ENCODE measurements at regions not wholly inside any gene's neighbourhood (a gene's known extent, or its start where the extent isn't known, plus 50 kb on each side); places are given as distances from the start of the nearest gene placed in this dataset.

DNA sequence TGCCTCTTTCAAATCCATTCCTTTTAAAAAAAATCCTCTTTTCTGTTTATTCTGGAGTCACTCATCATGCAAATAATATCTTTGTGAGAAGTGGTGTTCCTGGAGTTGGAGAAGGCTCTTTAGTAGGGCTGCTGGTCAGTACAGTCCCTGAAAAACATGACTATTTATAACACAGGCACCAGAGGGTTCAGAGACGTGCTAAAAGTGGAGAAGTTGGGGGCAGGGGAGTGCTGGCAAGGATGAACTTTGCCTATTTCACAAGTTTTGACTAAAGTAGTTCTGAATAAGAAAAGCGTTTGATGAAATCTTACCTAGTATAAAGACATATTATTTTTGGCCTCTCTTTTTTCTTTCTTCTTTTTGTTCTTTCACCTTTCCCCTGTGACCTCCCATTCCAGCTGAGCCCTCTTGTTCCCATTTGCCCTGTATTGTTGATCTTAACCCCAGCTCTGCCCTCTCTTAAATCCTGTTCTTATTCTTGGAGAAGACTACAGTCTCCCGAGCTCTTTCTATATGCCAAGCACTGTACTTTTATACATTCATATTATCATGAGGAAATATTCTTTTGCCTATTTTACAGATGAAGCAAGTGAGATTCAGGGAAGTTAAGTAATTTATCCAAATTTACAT is 129.1 kb downstream of the TM9SF2 start:
- no peak overlapping the region for H2AFZ ChIP-seq (ENCODE audit: low read depth, low read length)
- no peak overlapping the region for H3K4me3 ChIP-seq (ENCODE audit: low read length)
- no peaks in the 10 kb centered on the region for H3K36me3 ChIP-seq (replicated peaks; ENCODE audit: low read depth, low read length)
- peaks cover 9% of the 10 kb centered on the region; the same call in 1 of the 2 replicates for H3K79me2 ChIP-seq (ENCODE audit: low read length)
- 0 out of 2 replicates have a peak, but pooled peaks cover 7% of the 10 kb centered on the region for H3K27me3 ChIP-seq (ENCODE audit: low read depth, low read length)
- TF ChIP-seq, protein P1, sequence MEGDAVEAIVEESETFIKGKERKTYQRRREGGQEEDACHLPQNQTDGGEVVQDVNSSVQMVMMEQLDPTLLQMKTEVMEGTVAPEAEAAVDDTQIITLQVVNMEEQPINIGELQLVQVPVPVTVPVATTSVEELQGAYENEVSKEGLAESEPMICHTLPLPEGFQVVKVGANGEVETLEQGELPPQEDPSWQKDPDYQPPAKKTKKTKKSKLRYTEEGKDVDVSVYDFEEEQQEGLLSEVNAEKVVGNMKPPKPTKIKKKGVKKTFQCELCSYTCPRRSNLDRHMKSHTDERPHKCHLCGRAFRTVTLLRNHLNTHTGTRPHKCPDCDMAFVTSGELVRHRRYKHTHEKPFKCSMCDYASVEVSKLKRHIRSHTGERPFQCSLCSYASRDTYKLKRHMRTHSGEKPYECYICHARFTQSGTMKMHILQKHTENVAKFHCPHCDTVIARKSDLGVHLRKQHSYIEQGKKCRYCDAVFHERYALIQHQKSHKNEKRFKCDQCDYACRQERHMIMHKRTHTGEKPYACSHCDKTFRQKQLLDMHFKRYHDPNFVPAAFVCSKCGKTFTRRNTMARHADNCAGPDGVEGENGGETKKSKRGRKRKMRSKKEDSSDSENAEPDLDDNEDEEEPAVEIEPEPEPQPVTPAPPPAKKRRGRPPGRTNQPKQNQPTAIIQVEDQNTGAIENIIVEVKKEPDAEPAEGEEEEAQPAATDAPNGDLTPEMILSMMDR (IDR thresholded peaks at IDR 0.05; ENCODE audit: low read depth, low read length): no peak
- no peak for TF ChIP-seq EZH2phosphoT487 (IDR thresholded peaks at IDR 0.05; ENCODE audit: low read depth)
- H3K27ac ChIP-seq (ENCODE audit: low read length): no peak overlapping the region
- peaks cover 29% of the 10 kb centered on the region; the same call in 1 of the 2 replicates for H4K20me1 ChIP-seq (ENCODE audit: insufficient read depth, low read length)
- H3K9me3 ChIP-seq (ENCODE audit: insufficient read depth, low read length): no peaks in the 10 kb centered on the region
- H3K4me2 ChIP-seq (ENCODE audit: low read length): no peak overlapping the region
- peaks cover 16% of the 10 kb centered on the region for H3K4me1 ChIP-seq (ENCODE audit: low read length)
- H3K9ac ChIP-seq (ENCODE audit: low read length): no peak overlapping the region

DNA sequence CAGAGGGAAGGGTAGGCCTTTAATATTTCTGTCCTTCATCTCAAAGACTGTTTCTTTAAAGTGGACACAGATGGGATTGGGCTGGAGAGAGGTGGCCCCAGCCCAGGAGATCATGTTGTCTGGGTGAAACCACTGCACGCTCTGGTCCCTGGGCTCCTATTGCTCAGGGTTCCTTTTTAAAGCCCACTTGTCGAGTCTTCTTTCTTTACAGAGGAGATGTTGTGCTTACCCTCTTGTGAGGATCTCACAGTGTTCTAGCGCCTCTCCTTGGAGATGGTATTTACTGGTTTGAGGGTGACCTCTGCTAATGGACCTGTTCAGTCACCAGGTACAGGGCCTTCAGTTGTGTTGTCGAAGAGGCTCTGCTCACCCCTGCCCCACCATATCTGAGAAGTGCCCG is 128.4 kb downstream of the TM9SF2 start:
- Histone ChIP-seq H3K79me2 (ENCODE audit: low read length) (peaks cover 9% of the 10 kb centered on the region; the same call in 1 of the 2 replicates), H2AFZ (ENCODE audit: low read depth, low read length) (no peak overlapping the region), H3K36me3 (replicated peaks; ENCODE audit: low read depth, low read length) (no peaks in the 10 kb centered on the region), H3K9me3 (ENCODE audit: insufficient read depth, low read length) (no peaks in the 10 kb centered on the region), H3K4me3 (ENCODE audit: low read length) (no peak overlapping the region), H3K4me2 (ENCODE audit: low read length) (no peak overlapping the region), H3K9ac (ENCODE audit: low read length) (no peak overlapping the region), H3K27ac (ENCODE audit: low read length) (no peak overlapping the region), H3K4me1 (ENCODE audit: low read length) (peaks cover 16% of the 10 kb centered on the region), H4K20me1 (ENCODE audit: insufficient read depth, low read length) (peaks cover 28% of the 10 kb centered on the region; the same call in 1 of the 2 replicates), H3K27me3 (ENCODE audit: low read depth, low read length) (0 out of 2 replicates have a peak, but pooled peaks cover 7% of the 10 kb centered on the region)
- no peak for TF ChIP-seq EZH2phosphoT487 (IDR thresholded peaks at IDR 0.05; ENCODE audit: low read depth)
- TF ChIP-seq, protein P1 (IDR thresholded peaks at IDR 0.05; ENCODE audit: low read depth, low read length): no peak

DNA sequence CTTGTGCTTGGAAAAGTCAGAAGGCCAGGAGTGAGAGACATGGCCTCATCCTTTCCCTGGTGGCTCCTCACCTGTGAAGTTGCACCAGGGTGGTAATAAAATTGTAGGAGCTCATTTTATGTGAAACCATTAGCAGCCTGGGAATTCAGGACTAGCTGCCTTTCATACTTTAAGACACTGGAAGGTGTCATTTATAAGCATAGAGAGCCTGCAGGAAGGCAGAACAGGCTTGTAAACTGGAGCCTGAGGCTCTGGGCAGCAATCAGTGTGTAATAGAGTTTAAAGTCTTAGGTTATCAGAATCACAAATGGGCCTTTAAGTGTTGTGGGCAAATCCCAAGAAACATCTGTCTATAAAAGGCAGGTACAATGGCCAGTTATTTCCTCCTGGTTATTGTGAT is 127.2 kb downstream of the TM9SF2 start:
- Histone ChIP-seq H3K36me3 (replicated peaks; ENCODE audit: low read depth, low read length) (no peaks in the 10 kb centered on the region), H4K20me1 (ENCODE audit: insufficient read depth, low read length) (peaks cover 34% of the 10 kb centered on the region), H3K9me3 (ENCODE audit: insufficient read depth, low read length) (no peaks in the 10 kb centered on the region), H3K4me1 (ENCODE audit: low read length) (peaks cover 16% of the 10 kb centered on the region), H3K79me2 (ENCODE audit: low read length) (peaks cover 9% of the 10 kb centered on the region; the same call in 1 of the 2 replicates), H3K4me2 (ENCODE audit: low read length) (no peak overlapping the region), H3K4me3 (ENCODE audit: low read length) (no peak overlapping the region), H2AFZ (ENCODE audit: low read depth, low read length) (no peak overlapping the region), H3K27ac (ENCODE audit: low read length) (no peak overlapping the region), H3K27me3 (ENCODE audit: low read depth, low read length) (0 out of 2 replicates have a peak, but pooled peaks cover 7% of the 10 kb centered on the region), H3K9ac (ENCODE audit: low read length) (no peak overlapping the region)
- TF ChIP-seq EZH2phosphoT487 (IDR thresholded peaks at IDR 0.05; ENCODE audit: low read depth): no peak
- TF ChIP-seq, protein P1 (IDR thresholded peaks at IDR 0.05; ENCODE audit: low read depth, low read length): no peak

DNA sequence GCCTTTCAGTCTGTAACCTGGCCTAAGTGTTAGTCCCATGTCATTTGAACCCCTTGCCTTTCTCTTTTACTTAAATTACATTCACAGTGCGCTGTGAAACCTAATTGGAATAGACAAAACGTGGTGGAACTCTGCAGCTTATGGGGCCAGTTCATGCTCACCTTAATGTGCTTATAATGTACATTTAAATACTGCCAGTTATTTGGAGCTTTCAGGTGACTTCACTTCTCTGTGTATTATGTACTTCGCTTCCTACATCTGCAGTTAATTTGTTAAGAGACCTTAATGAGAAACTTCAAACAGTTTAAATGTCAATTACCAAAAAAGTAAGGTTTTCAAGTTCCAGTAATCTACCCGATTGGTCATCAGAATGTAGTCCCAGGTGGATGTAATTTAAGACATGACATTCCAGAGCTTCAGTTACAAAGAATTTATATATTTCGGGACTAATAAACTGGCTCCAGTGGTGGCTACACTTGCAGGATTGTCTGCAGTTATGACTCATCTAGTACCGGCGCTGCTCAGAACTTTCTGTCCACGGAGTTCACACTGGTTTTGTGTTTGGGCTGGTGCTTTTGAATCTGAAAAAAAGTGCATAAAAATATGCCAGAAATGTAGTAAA is 125.3 kb downstream of the TM9SF2 start:
- no peak overlapping the region for H3K27ac ChIP-seq (ENCODE audit: low read length)
- TF ChIP-seq, protein P1 (IDR thresholded peaks at IDR 0.05; ENCODE audit: low read depth, low read length): no peak
- no peak for TF ChIP-seq EZH2phosphoT487 (IDR thresholded peaks at IDR 0.05; ENCODE audit: low read depth)
- H3K9me3 ChIP-seq (ENCODE audit: insufficient read depth, low read length): no peaks in the 10 kb centered on the region
- H3K4me1 ChIP-seq (ENCODE audit: low read length): peaks cover 16% of the 10 kb centered on the region
- no peaks in the 10 kb centered on the region for H3K36me3 ChIP-seq (replicated peaks; ENCODE audit: low read depth, low read length)
- 0 out of 2 replicates have a peak overlapping the region, but pooled peaks have one; percentile 6 for H3K4me3 ChIP-seq (ENCODE audit: low read length)
- no peak overlapping the region for H3K9ac ChIP-seq (ENCODE audit: low read length)
- H3K79me2 ChIP-seq (ENCODE audit: low read length): peaks cover 14% of the 10 kb centered on the region; the same call in 1 of the 2 replicates
- peaks cover 37% of the 10 kb centered on the region for H4K20me1 ChIP-seq (ENCODE audit: insufficient read depth, low read length)
- H2AFZ ChIP-seq (ENCODE audit: low read depth, low read length): no peak overlapping the region
- 0 out of 2 replicates have a peak, but pooled peaks cover 7% of the 10 kb centered on the region for H3K27me3 ChIP-seq (ENCODE audit: low read depth, low read length)
- peak overlapping the region; percentile 35 for H3K4me2 ChIP-seq (ENCODE audit: low read length)
